Smooth muscle cell (in vitro differentiated cells): ENCODE measurements at regions not wholly inside any gene's neighbourhood (a gene's known extent, or its start where the extent isn't known, plus 50 kb on each side); places are given as distances from the start of the nearest gene placed in this dataset.
"Not testable (repeated sequence)": the region's sequence is repeated elsewhere in the genome, so short reads cannot be mapped to it uniquely, and the experiment has no call there.

ENCODE experiments used
- DNase-seq: peaks from one replicate; lab custom pipeline; 2025; ENCODE audit not compliant: unreplicated experiment; lab: John Stamatoyannopoulos, UW
- H2AFZ ChIP-seq: fragments of 200-600 bp; sonication (generic); 2 replicates; pipeline ENCODE4 v1.6.0; 2016; ENCODE audit warnings: antibody characterized with exemption, low read depth, mild to moderate bottlenecking
- H3F3A ChIP-seq: fragments of 200-600 bp; sonication (generic); 2 replicates; pipeline ENCODE4 v1.6.0; 2017; ENCODE audit warnings: antibody characterized with exemption, low read depth
- H3K27ac ChIP-seq: fragments of 200-600 bp; sonication (generic); 2 replicates; pipeline ENCODE4 v1.5.1; 2016; ENCODE audit warnings: low read depth, mild to moderate bottlenecking
- H3K27me3 ChIP-seq: fragments of 200-600 bp; sonication (generic); 2 replicates; pipeline ENCODE4 v1.6.1; 2016; ENCODE audit warnings: low read depth, mild to moderate bottlenecking
- H3K36me3 ChIP-seq: fragments of 200-600 bp; sonication (generic); 2 replicates; pipeline ENCODE4 v1.5.1; 2016; ENCODE audit warnings: low read depth
- H3K4me1 ChIP-seq: fragments of 200-600 bp; sonication (generic); 2 replicates; pipeline ENCODE4 v1.5.1; 2016; ENCODE audit warnings: low read depth
- H3K4me2 ChIP-seq: fragments of 200-600 bp; sonication (generic); 2 replicates; pipeline ENCODE4 v1.6.0; 2016; ENCODE audit warnings: mild to moderate bottlenecking
- H3K4me3 ChIP-seq: fragments of 200-600 bp; sonication (generic); 2 replicates; pipeline ENCODE4 v1.5.1; 2016; ENCODE audit warnings: mild to moderate bottlenecking
- H3K79me2 ChIP-seq: fragments of 200-600 bp; sonication (generic); 2 replicates; pipeline ENCODE4 v1.6.0; 2016; ENCODE audit warnings: low read depth, mild to moderate bottlenecking
- H3K9ac ChIP-seq: fragments of 200-600 bp; sonication (generic); 2 replicates; pipeline ENCODE4 v1.6.0; 2016; ENCODE audit warnings: low read depth
- H3K9me3 ChIP-seq: fragments of 200-600 bp; sonication (generic); replicated peaks from 2 replicates; pipeline ENCODE4 v1.5.1; 2016; ENCODE audit warnings: low read depth
- H4K20me1 ChIP-seq: fragments of 200-600 bp; sonication (generic); 2 replicates; pipeline ENCODE4 v1.6.0; 2016; ENCODE audit warnings: low read depth
- CTCF ChIP-seq: fragments of 200-600 bp; sonication (generic); IDR thresholded peaks from 2 replicates; pipeline ENCODE4 v1.5.1; 2017; ENCODE audit warnings: borderline replicate concordance, mild to moderate bottlenecking, antibody characterized with exemption; ENCODE audit not compliant: insufficient read depth, poor library complexity, severe bottlenecking
- WGBS: methylation state at CpG from one replicate; pipeline ENCODE4 v1.1.7; 2016; ENCODE audit warnings: low lambda C conversion rate; 5-methylcytosine and 5-hydroxymethylcytosine counted together

- Histone ChIP-seq H3K79me2 (no peaks in the 10 kb centered on the region), H3K4me1 (peaks cover 6% of the 10 kb centered on the region), H3K27ac (no peak overlapping the region), H3K36me3 (no peaks in the 10 kb centered on the region), H3K4me2 (no peak overlapping the region), H3K27me3 (no peaks in the 10 kb centered on the region), H2AFZ (no peak overlapping the region), H3K9ac (no peak overlapping the region), H4K20me1 (no peaks in the 10 kb centered on the region), H3K4me3 (no peak overlapping the region), H3K9me3 (no peaks in the 10 kb centered on the region), H3F3A (no peaks in the 10 kb centered on the region)
- DNase-seq, result no peak
- TF ChIP-seq CTCF, result no peak
- whole genome bisulfite sequencing, result 21% methylated on average over 3 of the region's 3 CpGs
Observed at GRCh38 chr4:27123123-27123768, 262.6 kb downstream of the STIM2 start.

- DNase-seq, result no peak
- no peaks in the 10 kb centered on the region for H4K20me1 ChIP-seq
- TF ChIP-seq CTCF, result no peak
- H3K4me2 ChIP-seq, result no peak overlapping the region
- no peaks in the 10 kb centered on the region for H3K9me3 ChIP-seq
- H3K36me3 ChIP-seq, result no peaks in the 10 kb centered on the region
- H3K79me2 ChIP-seq, result no peaks in the 10 kb centered on the region
- no peaks in the 10 kb centered on the region for H3K27me3 ChIP-seq
- H3K4me1 ChIP-seq, result peaks cover 6% of the 10 kb centered on the region
- no peaks in the 10 kb centered on the region for H3F3A ChIP-seq
- H3K9ac ChIP-seq, result no peak overlapping the region
- H3K4me3 ChIP-seq, result no peak overlapping the region
- no peak overlapping the region for H3K27ac ChIP-seq
- no peak overlapping the region for H2AFZ ChIP-seq
Observed at GRCh38 chr4:27123769-27124124, 263.1 kb downstream of the STIM2 start.

GRCh38 chr4:27126895-27127294 lies 266.3 kb downstream of the STIM2 start:
- H3K9ac ChIP-seq, H4K20me1 ChIP-seq, H3K79me2 ChIP-seq, H3K9me3 ChIP-seq, H3K36me3 ChIP-seq, H3K4me1 ChIP-seq, H3K27me3 ChIP-seq, H3K4me3 ChIP-seq, H2AFZ ChIP-seq, H3F3A ChIP-seq, H3K4me2 ChIP-seq, DNase-seq, H3K27ac ChIP-seq: not testable (repeated sequence)
- 68% methylated on average over 4 of the region's 4 CpGs for WGBS

- Histone ChIP-seq H2AFZ (no peak overlapping the region), H3F3A (no peaks in the 10 kb centered on the region), H3K4me1 (peaks cover 6% of the 10 kb centered on the region), H3K4me2 (no peak overlapping the region), H3K9me3 (no peaks in the 10 kb centered on the region), H3K36me3 (no peaks in the 10 kb centered on the region), H3K27ac (no peak overlapping the region), H3K79me2 (no peaks in the 10 kb centered on the region), H3K4me3 (no peak overlapping the region), H4K20me1 (no peaks in the 10 kb centered on the region), H3K27me3 (no peaks in the 10 kb centered on the region), H3K9ac (no peak overlapping the region)
- DNase-seq, result no peak
- TF ChIP-seq CTCF, result no peak
- 93% methylated on average over 5 of the region's 5 CpGs for WGBS
Observed at GRCh38 chr4:27128443-27128842, 267.8 kb downstream of the STIM2 start.
